ENCODE measurements at regions not wholly inside any gene's neighbourhood (a gene's known extent, or its start where the extent isn't known, plus 50 kb on each side); places are given as distances from the start of the nearest gene placed in this dataset.
"Not testable (repeated sequence)": the region's sequence is repeated elsewhere in the genome, so short reads cannot be mapped to it uniquely, and the experiment has no call there.

- H3K36me3 ChIP-seq; H3K9me3 ChIP-seq; DNase-seq (ENCODE audit: low spot score); H3K27ac ChIP-seq; intact Hi-C loops (cut with DNase I); H3K27me3 ChIP-seq (replicated peaks; ENCODE audit: insufficient read depth); H3K4me1 ChIP-seq (replicated peaks); H3K4me3 ChIP-seq: not testable (repeated sequence)
- 84% methylated on average over 8 of the region's 8 CpGs for WGBS
Observed at GRCh38 chr12:127157501-127158366, 1109.2 kb upstream of the TMEM132C start.

- no peaks in the 10 kb centered on the region for H3K4me1 ChIP-seq (replicated peaks)
- DNase-seq (ENCODE audit: low spot score) = no peak
- H3K27ac ChIP-seq = no peak overlapping the region
- H3K36me3 ChIP-seq = no peaks in the 10 kb centered on the region
- 94% methylated on average over 4 of the region's 4 CpGs for WGBS
- H3K4me3 ChIP-seq = no peak overlapping the region
- H3K27me3 ChIP-seq (replicated peaks; ENCODE audit: insufficient read depth) = no peaks in the 10 kb centered on the region
- H3K9me3 ChIP-seq = no peaks in the 10 kb centered on the region
- TF ChIP-seq POLR2AphosphoS5 (IDR thresholded peaks at IDR 0.05) (no peak), POLR2A (IDR thresholded peaks at IDR 0.05) (no peak), CTCF (IDR thresholded peaks at IDR 0.05) (no peak)
- intact Hi-C loops (cut with DNase I) = no loop called here
Observed at GRCh38 chr12:127158385-127159061, 1108.4 kb upstream of the TMEM132C start.

GRCh38 chr12:127161466-127161865 lies 1105.5 kb upstream of the TMEM132C start:
- no peaks in the 10 kb centered on the region for H3K36me3 ChIP-seq
- no peak for TF ChIP-seq CTCF (IDR thresholded peaks at IDR 0.05)
- TF ChIP-seq POLR2A (IDR thresholded peaks at IDR 0.05) = no peak
- H3K9me3 ChIP-seq = no peaks in the 10 kb centered on the region
- WGBS = 98% methylated on average over 2 of the region's 2 CpGs
- H3K27ac ChIP-seq = no peak overlapping the region
- no peaks in the 10 kb centered on the region for H3K27me3 ChIP-seq (replicated peaks; ENCODE audit: insufficient read depth)
- intact Hi-C loops (cut with DNase I) = no loop called here
- no peak for DNase-seq (ENCODE audit: low spot score)
- no peaks in the 10 kb centered on the region for H3K4me1 ChIP-seq (replicated peaks)
- H3K4me3 ChIP-seq = no peak overlapping the region

- TF ChIP-seq POLR2A (IDR thresholded peaks at IDR 0.05) (no peak), CTCF (IDR thresholded peaks at IDR 0.05) (no peak), POLR2AphosphoS5 (IDR thresholded peaks at IDR 0.05) (no peak)
- Histone ChIP-seq H3K27me3 (replicated peaks; ENCODE audit: insufficient read depth) (no peaks in the 10 kb centered on the region), H3K9me3 (no peaks in the 10 kb centered on the region), H3K4me3 (no peak overlapping the region), H3K4me1 (replicated peaks) (no peaks in the 10 kb centered on the region), H3K36me3 (no peaks in the 10 kb centered on the region), H3K27ac (no peak overlapping the region)
- intact Hi-C loops (cut with DNase I) = no loop called here
- 93% methylated on average over 2 of the region's 2 CpGs for WGBS
- no peak for DNase-seq (ENCODE audit: low spot score)
Observed at GRCh38 chr12:127162307-127162706, 1104.7 kb upstream of the TMEM132C start.

- no peak overlapping the region for H3K27ac ChIP-seq
- H3K27me3 ChIP-seq (replicated peaks; ENCODE audit: insufficient read depth) = no peaks in the 10 kb centered on the region
- WGBS = 6% methylated on average over 1 of the region's 1 CpG
- no peak for DNase-seq (ENCODE audit: low spot score)
- intact Hi-C loops (cut with DNase I) = no loop called here
- no peaks in the 10 kb centered on the region for H3K36me3 ChIP-seq
- H3K9me3 ChIP-seq = no peaks in the 10 kb centered on the region
- H3K4me1 ChIP-seq (replicated peaks) = no peaks in the 10 kb centered on the region
- no peak overlapping the region for H3K4me3 ChIP-seq
- TF ChIP-seq CTCF (IDR thresholded peaks at IDR 0.05) (no peak), POLR2AphosphoS5 (IDR thresholded peaks at IDR 0.05) (no peak), POLR2A (IDR thresholded peaks at IDR 0.05) (no peak)
Observed at GRCh38 chr12:127162902-127163301, 1104.1 kb upstream of the TMEM132C start.

Measured in prostate gland (tissue), 2 donors.